IMR-90 (cell line): ENCODE measurements at regions not wholly inside any gene's neighbourhood (a gene's known extent, or its start where the extent isn't known, plus 50 kb on each side); places are given as distances from the start of the nearest gene placed in this dataset.

Experiments
- ATAC-seq: fragments of 200-7000 bp; cut with Tn5 transposase; 2 replicates; pipeline ENCODE4 v1.9.1; 2020; ENCODE audit warnings: low read depth, mild to moderate bottlenecking, moderate library complexity
- BruUV-seq: library from RNA; stranded (reverse); fragments of 400-500 nt; replicated peaks from 2 replicates; lab custom pipeline; 2021; lab: Mats Ljungman, UMichigan
- CTCF ChIA-PET: fragments of 300-600 bp; formaldehyde crosslinking; extraction: SDS; loops from one replicate; lab custom pipeline; 2021; ENCODE audit warnings: antibody characterized with exemption; lab: Yijun Ruan, JAX
- POLR2A ChIA-PET: fragments of 300-600 bp; sonication (Branson Sonifier 250); formaldehyde crosslinking; loops from one replicate; lab custom pipeline; 2022; ENCODE audit warnings: antibody characterized with exemption; ENCODE audit not compliant: unreplicated experiment; lab: Charles Lee
- DNase-seq: peaks from one replicate; pipeline ENCODE4 v3.0.0; 2013
- H2AFZ ChIP-seq: replicated peaks from 2 replicates; pipeline ENCODE3; 2013; ENCODE audit warnings: low read length, mild to moderate bottlenecking; ENCODE audit not compliant: poor library complexity
- H2AK5ac ChIP-seq: 2 replicates; pipeline ENCODE4 v1.6.1; 2013; ENCODE audit warnings: low read depth, low read length, inconsistent platforms
- H2AK9ac ChIP-seq: replicated peaks from 2 replicates; pipeline ENCODE3; 2013; ENCODE audit warnings: mild to moderate bottlenecking, low read depth, low read length, moderate library complexity; ENCODE audit not compliant: poor library complexity
- H2BK120ac ChIP-seq: 2 replicates; pipeline ENCODE4 v1.6.1; 2013; ENCODE audit warnings: low read depth, low read length, inconsistent platforms
- H2BK15ac ChIP-seq: 3 replicates; pipeline ENCODE4 v1.6.1; 2013; ENCODE audit warnings: low read depth, low read length, inconsistent platforms
- H2BK20ac ChIP-seq: 2 replicates; pipeline ENCODE4 v1.6.1; 2013; ENCODE audit warnings: low read depth, mild to moderate bottlenecking, inconsistent platforms, low read length, moderate library complexity
- H2BK5ac ChIP-seq: 2 replicates; pipeline ENCODE4 v1.6.1; 2013; ENCODE audit warnings: mild to moderate bottlenecking, low read depth, low read length, inconsistent platforms; ENCODE audit not compliant: poor library complexity, severe bottlenecking
- H3K14ac ChIP-seq: replicated peaks from 2 replicates; pipeline ENCODE4 v1.6.1; 2013; ENCODE audit warnings: low read depth, low read length, inconsistent platforms
- H3K18ac ChIP-seq: 2 replicates; pipeline ENCODE4 v1.6.1; 2013; ENCODE audit warnings: low read depth, low read length, control low read depth
- H3K23ac ChIP-seq: 2 replicates; pipeline ENCODE4 v1.6.1; 2013; ENCODE audit warnings: low read depth, low read length, inconsistent platforms
- H3K27ac ChIP-seq: 2 replicates; pipeline ENCODE4 v1.5.1; 2013; ENCODE audit warnings: mild to moderate bottlenecking, control low read depth, low read length; ENCODE audit not compliant: insufficient read depth
- H3K27me3 ChIP-seq: 2 replicates; pipeline ENCODE4 v1.6.1; 2013; ENCODE audit warnings: low read length; ENCODE audit not compliant: control insufficient read depth, insufficient read depth
- H3K36me3 ChIP-seq: 2 replicates; pipeline ENCODE4 v1.6.1; 2013; ENCODE audit warnings: low read length, mixed read lengths; ENCODE audit not compliant: control insufficient read depth, insufficient read depth
- H3K4ac ChIP-seq: 2 replicates; pipeline ENCODE4 v1.6.1; 2013; ENCODE audit warnings: low read depth, low read length, inconsistent platforms
- H3K4me1 ChIP-seq: 2 replicates; pipeline ENCODE4 v1.6.1; 2013; ENCODE audit warnings: low read length, mixed read lengths; ENCODE audit not compliant: control insufficient read depth, insufficient read depth
- H3K4me2 ChIP-seq: 2 replicates; pipeline ENCODE4 v1.6.1; 2013; ENCODE audit warnings: low read depth, mild to moderate bottlenecking, control low read depth, low read length, moderate library complexity
- H3K4me3 ChIP-seq: 2 replicates; pipeline ENCODE4 v1.5.1; 2013; ENCODE audit warnings: low read depth, mild to moderate bottlenecking, control low read depth, low read length, moderate library complexity; ENCODE audit not compliant: insufficient read depth
- H3K56ac ChIP-seq: 2 replicates; pipeline ENCODE4 v1.6.1; 2013; ENCODE audit warnings: low read length, inconsistent platforms; ENCODE audit not compliant: insufficient read depth; ENCODE audit errors: extremely low read depth
- H3K79me1 ChIP-seq, 2 experiments: 2 replicates each; pipeline ENCODE4 v1.6.1; 2013; ENCODE audit warnings: low read length in 2 of 2, inconsistent platforms in 1 of 2, low read depth in 1 of 2
- H3K9ac ChIP-seq: 2 replicates; pipeline ENCODE4 v1.6.1; 2013; ENCODE audit warnings: low read depth, low read length, control low read depth
- H3K9me1 ChIP-seq: 2 replicates; pipeline ENCODE4 v1.6.1; 2013; ENCODE audit warnings: low read length, inconsistent platforms; ENCODE audit not compliant: insufficient read depth
- H3K9me3 ChIP-seq: 2 replicates; pipeline ENCODE4 v1.6.1; 2013; ENCODE audit warnings: low read length; ENCODE audit not compliant: control insufficient read depth, insufficient read depth
- H4K20me1 ChIP-seq: 2 replicates; pipeline ENCODE4 v1.6.1; 2013; ENCODE audit warnings: low read length, inconsistent platforms; ENCODE audit not compliant: insufficient read depth
- H4K5ac ChIP-seq: 2 replicates; pipeline ENCODE4 v1.6.1; 2013; ENCODE audit warnings: mild to moderate bottlenecking, low read depth, low read length, control low read depth
- H4K8ac ChIP-seq, 2 experiments: 2 replicates each; pipeline ENCODE4 v1.6.1; 2013; ENCODE audit warnings: low read depth in 2 of 2, low read length in 2 of 2, control low read depth in 1 of 2, inconsistent platforms in 1 of 2
- H4K91ac ChIP-seq: 2 replicates; pipeline ENCODE4 v1.6.1; 2013; ENCODE audit warnings: low read depth, low read length, inconsistent platforms; ENCODE audit not compliant: insufficient read depth
- CEBPB ChIP-seq: IDR thresholded peaks from 2 replicates; pipeline ENCODE4 v1.6.1; 2012; ENCODE audit warnings: low read depth, low read length, improper control_type of control experiment
- CHD1 ChIP-seq: IDR thresholded peaks from 2 replicates; pipeline ENCODE4 v1.6.1; 2012; ENCODE audit warnings: low read depth, low read length, improper control_type of control experiment
- FOS ChIP-seq: fragments of 150-350 bp; IDR thresholded peaks from 2 replicates; pipeline ENCODE4 v1.6.1; 2016; ENCODE audit warnings: low read depth, low read length
- MAFK ChIP-seq: IDR thresholded peaks from 2 replicates; pipeline ENCODE4 v1.6.1; 2012; ENCODE audit warnings: low read depth, low read length, improper control_type of control experiment
- MAZ ChIP-seq: IDR thresholded peaks from 2 replicates; pipeline ENCODE4 v1.6.1; 2012; ENCODE audit warnings: low read depth, mild to moderate bottlenecking, low read length, improper control_type of control experiment, moderate library complexity, borderline replicate concordance
- NFE2L2 ChIP-seq: fragments of 150-350 bp; IDR thresholded peaks from 2 replicates; pipeline ENCODE4 v1.6.1; 2016; ENCODE audit warnings: low read depth, mild to moderate bottlenecking, low read length
- POLR2A ChIP-seq: IDR thresholded peaks from 2 replicates; pipeline ENCODE4 v1.6.1; 2012; ENCODE audit warnings: mild to moderate bottlenecking, low read depth, low read length
- RAD21 ChIP-seq: IDR thresholded peaks from 2 replicates; pipeline ENCODE4 v1.6.1; 2012; ENCODE audit warnings: low read length, improper control_type of control experiment
- RFX5 ChIP-seq: IDR thresholded peaks from 2 replicates; pipeline ENCODE4 v1.8.0; 2012; ENCODE audit warnings: low read depth, mild to moderate bottlenecking, low read length, moderate library complexity
- SMC3 ChIP-seq: fragments of 150-350 bp; IDR thresholded peaks from 2 replicates; pipeline ENCODE4 v1.6.1; 2016; ENCODE audit warnings: low read depth, mild to moderate bottlenecking, antibody characterized with exemption, low read length, moderate library complexity
- WGBS, 2 experiments: methylation state at CpG; one replicate each; pipeline versions ENCODE4 v1.1.5 to v1.1.7; 2013; ENCODE audit warnings: missing lambda C conversion rate in 2 of 2; ENCODE audit not compliant: insufficient read length in 1 of 2; ENCODE audit errors: extremely low coverage in 2 of 2; 5-methylcytosine and 5-hydroxymethylcytosine counted together
- dilution Hi-C: fragments of 300-500 bp; cut with HindIII; formaldehyde crosslinking; loops from one replicate; pipeline ENCODE4 v1.14.3; 2018; ENCODE audit warnings: low sequenced_read_pairs; ENCODE audit not compliant: unreplicated experiment
- in situ Hi-C: fragments of 300-500 bp; cut with MboI; formaldehyde crosslinking; loops from 3 replicates; pipeline ENCODE4 v1.14.3; 2019; ENCODE audit warnings: low sequenced_read_pairs, inconsistent platforms, mixed read lengths
- intact Hi-C: fragments of 100-400 bp; cut with micrococcal nuclease; formaldehyde crosslinking; loops from 2 replicates; pipeline ENCODE4 v1.10.0; 2022
- TF ChIP-seq, protein P1 (sequence below): fragments of 150-350 bp; IDR thresholded peaks from 2 replicates; pipeline ENCODE4 v1.6.1; 2016; ENCODE audit warnings: low read depth, mild to moderate bottlenecking, low read length, moderate library complexity, borderline replicate concordance
- TF ChIP-seq, protein P2 (sequence below): conservative IDR thresholded peaks from 2 replicates; pipeline ENCODE4 v1.5.1; 2012; ENCODE audit warnings: mild to moderate bottlenecking, low read depth, low read length, improper control_type of control experiment

DNA sequence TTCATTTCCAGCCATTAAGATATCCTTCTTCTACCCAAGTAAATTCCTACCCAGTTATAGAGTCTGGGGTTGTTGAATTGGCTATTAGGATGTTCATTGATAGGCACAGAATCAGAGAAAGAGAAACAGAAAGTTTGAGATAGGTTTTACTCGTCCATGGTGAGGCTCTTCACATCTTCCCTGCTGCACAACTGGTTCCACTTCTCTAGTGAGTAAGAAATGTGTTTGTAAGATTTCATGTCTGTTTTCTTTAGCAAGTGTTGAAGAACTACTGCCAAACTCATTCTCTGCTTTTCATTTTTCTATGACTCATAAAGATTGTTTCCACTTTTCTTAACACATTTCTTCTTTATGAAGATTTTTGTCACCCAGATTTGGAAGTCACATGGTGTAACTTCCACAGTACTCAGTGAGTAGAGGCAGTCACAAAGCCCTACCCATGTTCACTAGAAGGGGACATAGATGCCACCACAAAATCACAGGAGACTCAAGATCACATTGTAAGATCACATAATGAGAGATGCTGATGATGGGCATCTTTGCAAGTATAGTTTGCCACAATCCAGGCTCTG, 152.3 kb downstream of the SNX7 start:
- POLR2A ChIA-PET: no interaction called here
- Histone ChIP-seq H3K4me2 (no peak overlapping the region), H3K56ac (no peak overlapping the region), H2BK20ac (no peak overlapping the region), H3K18ac (no peak overlapping the region), H3K14ac (no peak overlapping the region), H2BK15ac (no peak overlapping the region), H2BK5ac (no peak overlapping the region), H3K27me3 (no peaks in the 10 kb centered on the region), H3K4me1 (no peaks in the 10 kb centered on the region), H3K36me3 (no peaks in the 10 kb centered on the region), H3K9me3 (no peaks in the 10 kb centered on the region), H3K23ac (no peak overlapping the region), H3K4me3 (no peak overlapping the region), H2AFZ (no peak overlapping the region), H2AK5ac (no peak overlapping the region), H2AK9ac (no peak overlapping the region), H4K91ac (no peak overlapping the region), H3K27ac (no peak overlapping the region), H3K79me1 (no peaks in the 10 kb centered on the region), H3K9ac (no peak overlapping the region), H2BK120ac (no peak overlapping the region), H3K9me1 (no peaks in the 10 kb centered on the region), H4K8ac (no peak overlapping the region), H4K5ac (no peak overlapping the region), H4K20me1 (no peaks in the 10 kb centered on the region), H3K4ac (no peak overlapping the region)
- no TSS peak for BruUV-seq
- no peak for DNase-seq
- ATAC-seq: no peak
- in situ Hi-C loops: no loop called here
- intact Hi-C loops: no loop called here
- dilution Hi-C loops: no loop called here
- no CpG with 5 or more reads among the region's 1 CpG for WGBS, 2 experiments
- CTCF ChIA-PET: no interaction called here
- TF ChIP-seq RAD21 (no peak), FOS (no peak), MAZ (no peak), SMC3 (no peak), POLR2A (no peak), MAFK (no peak), RFX5 (no peak), CHD1 (no peak), CEBPB (no peak), NFE2L2 (no peak)
- TF ChIP-seq, protein P1, sequence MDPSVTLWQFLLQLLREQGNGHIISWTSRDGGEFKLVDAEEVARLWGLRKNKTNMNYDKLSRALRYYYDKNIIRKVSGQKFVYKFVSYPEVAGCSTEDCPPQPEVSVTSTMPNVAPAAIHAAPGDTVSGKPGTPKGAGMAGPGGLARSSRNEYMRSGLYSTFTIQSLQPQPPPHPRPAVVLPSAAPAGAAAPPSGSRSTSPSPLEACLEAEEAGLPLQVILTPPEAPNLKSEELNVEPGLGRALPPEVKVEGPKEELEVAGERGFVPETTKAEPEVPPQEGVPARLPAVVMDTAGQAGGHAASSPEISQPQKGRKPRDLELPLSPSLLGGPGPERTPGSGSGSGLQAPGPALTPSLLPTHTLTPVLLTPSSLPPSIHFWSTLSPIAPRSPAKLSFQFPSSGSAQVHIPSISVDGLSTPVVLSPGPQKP: no peak
- TF ChIP-seq, protein P2, sequence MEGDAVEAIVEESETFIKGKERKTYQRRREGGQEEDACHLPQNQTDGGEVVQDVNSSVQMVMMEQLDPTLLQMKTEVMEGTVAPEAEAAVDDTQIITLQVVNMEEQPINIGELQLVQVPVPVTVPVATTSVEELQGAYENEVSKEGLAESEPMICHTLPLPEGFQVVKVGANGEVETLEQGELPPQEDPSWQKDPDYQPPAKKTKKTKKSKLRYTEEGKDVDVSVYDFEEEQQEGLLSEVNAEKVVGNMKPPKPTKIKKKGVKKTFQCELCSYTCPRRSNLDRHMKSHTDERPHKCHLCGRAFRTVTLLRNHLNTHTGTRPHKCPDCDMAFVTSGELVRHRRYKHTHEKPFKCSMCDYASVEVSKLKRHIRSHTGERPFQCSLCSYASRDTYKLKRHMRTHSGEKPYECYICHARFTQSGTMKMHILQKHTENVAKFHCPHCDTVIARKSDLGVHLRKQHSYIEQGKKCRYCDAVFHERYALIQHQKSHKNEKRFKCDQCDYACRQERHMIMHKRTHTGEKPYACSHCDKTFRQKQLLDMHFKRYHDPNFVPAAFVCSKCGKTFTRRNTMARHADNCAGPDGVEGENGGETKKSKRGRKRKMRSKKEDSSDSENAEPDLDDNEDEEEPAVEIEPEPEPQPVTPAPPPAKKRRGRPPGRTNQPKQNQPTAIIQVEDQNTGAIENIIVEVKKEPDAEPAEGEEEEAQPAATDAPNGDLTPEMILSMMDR: no peak
